ENCODE measurements at regions not wholly inside any gene's neighbourhood (a gene's known extent, or its start where the extent isn't known, plus 50 kb on each side); places are given as distances from the start of the nearest gene placed in this dataset.

- no peak overlapping the region for H3K56ac ChIP-seq (ENCODE audit: insufficient read length, low read depth, low read length)
Observed at GRCh38 chr18:29823671-29824070, 1218.9 kb downstream of the DSC3 start.

More at GRCh38 chr18:29823671-29824070, 1218.9 kb downstream of the DSC3 start:
- Histone ChIP-seq H2AFZ (ENCODE audit: low read length) (no peak overlapping the region), H2BK12ac (ENCODE audit: insufficient read length, low read depth, low read length) (no peak overlapping the region), H3K18ac (ENCODE audit: insufficient read length, low read depth, low read length) (no peak overlapping the region), H3K9me3 (ENCODE audit: control insufficient read depth, low read depth, low read length) (no peaks in the 10 kb centered on the region), H3K27me3 (ENCODE audit: insufficient read depth, low read length) (no peaks in the 10 kb centered on the region), H2BK15ac (ENCODE audit: low read depth, low read length) (no peak overlapping the region), H3K23ac (ENCODE audit: insufficient read length, low read depth, low read length) (no peak overlapping the region), H3K79me2 (ENCODE audit: insufficient read depth, low read length) (no peaks in the 10 kb centered on the region), H2AK5ac (ENCODE audit: insufficient read length, low read length) (no peak overlapping the region), H4K8ac (replicated peaks; ENCODE audit: insufficient read length, low read depth, low read length) (no peak overlapping the region), H3K4me1 (ENCODE audit: insufficient read depth, low read length) (no peaks in the 10 kb centered on the region), H3K4me2 (ENCODE audit: insufficient read depth, insufficient read length, low read length) (no peak overlapping the region), H3K14ac (ENCODE audit: insufficient read depth, low read length) (no peak overlapping the region), H3K23me2 (ENCODE audit: insufficient read length, low read depth, low read length, poor library complexity, severe bottlenecking) (no peaks in the 10 kb centered on the region), H3K9ac (ENCODE audit: extremely low read depth, insufficient read length, low read length) (no peak overlapping the region), H3K27ac (ENCODE audit: insufficient read length, low read depth, low read length) (no peak overlapping the region), H4K20me1 (ENCODE audit: control insufficient read depth, insufficient read depth, insufficient read length) (no peaks in the 10 kb centered on the region), H3K79me1 (ENCODE audit: insufficient read depth, low read depth, low read length, poor library complexity, severe bottlenecking) (no peaks in the 10 kb centered on the region), H3K4ac (ENCODE audit: low read depth, low read length) (no peak overlapping the region), H3T11ph (ENCODE audit: low read length) (no peak overlapping the region), H2BK120ac (ENCODE audit: low read depth, low read length, poor library complexity, severe bottlenecking) (no peak overlapping the region), H2BK20ac (ENCODE audit: low read depth, low read length, poor library complexity, severe bottlenecking) (no peak overlapping the region), H2BK5ac (ENCODE audit: insufficient read length, low read length) (no peak overlapping the region), H4K5ac (ENCODE audit: insufficient read length, low read depth, low read length) (no peak overlapping the region), H4K91ac (ENCODE audit: insufficient read length, low read depth, low read length) (no peak overlapping the region)
- Mint-ChIP-seq H3K4me3 (no peak overlapping the region), H3K27ac (no peak overlapping the region), H3K36me3 (ENCODE audit: insufficient read depth in 1 of 3, low read depth in 3 of 3) (no peaks in the 10 kb centered on the region), H3K9me3 (no peaks in the 10 kb centered on the region), H3K4me1 (no peaks in the 10 kb centered on the region), H3K27me3 (ENCODE audit: low read depth) (peaks cover 1% of the 10 kb centered on the region; the same call in 1 of the 2 replicates)
- DNase-seq = no peak
- TF ChIP-seq CTCF (conservative IDR thresholded peaks at IDR 0.05) = no peak
- no CpG with 5 or more reads among the region's 1 CpG for WGBS (ENCODE audit: extremely low coverage, insufficient read length, low lambda C conversion rate)
